MM.1S (cell line): ENCODE measurements at regions not wholly inside any gene's neighbourhood (a gene's known extent, or its start where the extent isn't known, plus 50 kb on each side); places are given as distances from the start of the nearest gene placed in this dataset.

Source experiments
- DNase-seq: peaks from one replicate; pipeline ENCODE4 v3.0.0-alpha.2; 2015
- H2AFZ ChIP-seq: fragments of 300-600 bp; sonication (generic); 2 replicates; pipeline ENCODE4 v1.6.0; 2016; ENCODE audit warnings: antibody characterized with exemption, low read length
- H3F3A ChIP-seq: fragments of 300-600 bp; sonication (generic); 2 replicates; pipeline ENCODE4 v1.6.1; 2016; ENCODE audit warnings: mild to moderate bottlenecking, antibody characterized with exemption, low read length, moderate library complexity, mixed read lengths; ENCODE audit not compliant: insufficient read depth
- H3K27ac ChIP-seq: fragments of 300-600 bp; sonication (generic); 2 replicates; pipeline ENCODE4 v1.5.1; 2016; ENCODE audit warnings: mild to moderate bottlenecking, low read length
- H3K27me3 ChIP-seq: fragments of 300-600 bp; sonication (generic); replicated peaks from 2 replicates; pipeline ENCODE4 v1.6.0; 2016; ENCODE audit warnings: low read length; ENCODE audit not compliant: insufficient read depth
- H3K36me3 ChIP-seq: fragments of 300-600 bp; sonication (generic); replicated peaks from 2 replicates; pipeline ENCODE4 v1.6.1; 2016; ENCODE audit warnings: mild to moderate bottlenecking, low read length, mixed read lengths; ENCODE audit not compliant: insufficient read depth
- H3K4me1 ChIP-seq: fragments of 300-600 bp; sonication (generic); 2 replicates; pipeline ENCODE4 v1.6.1; 2016; ENCODE audit warnings: low read length, mixed read lengths
- H3K4me2 ChIP-seq: fragments of 300-600 bp; sonication (generic); 2 replicates; pipeline ENCODE4 v1.6.0; 2016; ENCODE audit warnings: low read depth, low read length
- H3K4me3 ChIP-seq: fragments of 300-600 bp; sonication (generic); 2 replicates; pipeline ENCODE4 v1.5.1; 2016; ENCODE audit warnings: low read length, mixed read lengths
- H3K79me2 ChIP-seq: fragments of 300-600 bp; sonication (generic); 2 replicates; pipeline ENCODE4 v1.6.1; 2016; ENCODE audit warnings: mixed run types, low read length, mixed read lengths
- H3K9ac ChIP-seq: fragments of 300-600 bp; sonication (generic); 2 replicates; pipeline ENCODE4 v1.6.1; 2016; ENCODE audit warnings: low read length, mixed read lengths
- H3K9me2 ChIP-seq: fragments of 300-600 bp; sonication (generic); replicated peaks from 2 replicates; pipeline ENCODE4 v1.6.1; 2016; ENCODE audit warnings: mild to moderate bottlenecking, low read length, mixed read lengths; ENCODE audit not compliant: insufficient read depth
- H3K9me3 ChIP-seq: fragments of 300-600 bp; sonication (generic); replicated peaks from 2 replicates; pipeline ENCODE4 v1.6.1; 2016; ENCODE audit warnings: mild to moderate bottlenecking, low read length, mixed read lengths; ENCODE audit not compliant: insufficient read depth
- H4K20me1 ChIP-seq: fragments of 300-600 bp; sonication (generic); 2 replicates; pipeline ENCODE4 v1.6.1; 2016; ENCODE audit warnings: mild to moderate bottlenecking, low read length, moderate library complexity, mixed read lengths; ENCODE audit not compliant: insufficient read depth
- EZH2 ChIP-seq: fragments of 300-600 bp; sonication (generic); optimal IDR thresholded peaks from 2 replicates; pipeline ENCODE3; 2017; ENCODE audit warnings: low read depth, mild to moderate bottlenecking, antibody characterized with exemption, low read length, mixed read lengths
- EZH2phosphoT487 ChIP-seq: fragments of 300-600 bp; sonication (generic); IDR thresholded peaks from 2 replicates; pipeline ENCODE4 v1.6.1; 2018; ENCODE audit warnings: antibody characterized with exemption, low read length
- TF ChIP-seq, protein P1 (sequence below): fragments of 300-600 bp; sonication (generic); IDR thresholded peaks from 2 replicates; pipeline ENCODE4 v1.5.1; 2016; ENCODE audit warnings: antibody characterized with exemption, low read length, mixed read lengths

DNA sequence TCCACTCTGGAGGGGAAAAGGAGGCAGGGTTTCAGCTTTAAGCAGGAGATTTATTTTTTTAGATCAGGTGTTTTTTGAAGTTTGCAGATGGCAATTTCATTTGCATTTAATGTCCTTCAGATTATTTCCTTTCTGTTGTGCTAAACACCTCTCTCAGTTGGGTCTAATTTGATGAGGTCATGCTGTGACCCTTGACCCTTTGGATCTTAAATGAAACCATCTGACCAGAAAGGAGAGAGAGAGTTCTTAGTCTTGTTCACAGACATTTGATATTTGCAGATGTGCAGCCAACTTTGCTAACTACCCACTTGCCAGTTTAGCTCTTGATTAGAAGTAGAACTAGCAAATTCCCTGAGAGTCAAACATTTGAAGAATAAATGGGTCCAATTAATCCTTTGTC lies 101.5 kb upstream of the RAB11FIP2 start:
- no peaks in the 10 kb centered on the region for H3K79me2 ChIP-seq
- no peaks in the 10 kb centered on the region for H3K27me3 ChIP-seq
- no peak for DNase-seq
- H3K4me3 ChIP-seq, result no peak overlapping the region
- TF ChIP-seq, protein P1, sequence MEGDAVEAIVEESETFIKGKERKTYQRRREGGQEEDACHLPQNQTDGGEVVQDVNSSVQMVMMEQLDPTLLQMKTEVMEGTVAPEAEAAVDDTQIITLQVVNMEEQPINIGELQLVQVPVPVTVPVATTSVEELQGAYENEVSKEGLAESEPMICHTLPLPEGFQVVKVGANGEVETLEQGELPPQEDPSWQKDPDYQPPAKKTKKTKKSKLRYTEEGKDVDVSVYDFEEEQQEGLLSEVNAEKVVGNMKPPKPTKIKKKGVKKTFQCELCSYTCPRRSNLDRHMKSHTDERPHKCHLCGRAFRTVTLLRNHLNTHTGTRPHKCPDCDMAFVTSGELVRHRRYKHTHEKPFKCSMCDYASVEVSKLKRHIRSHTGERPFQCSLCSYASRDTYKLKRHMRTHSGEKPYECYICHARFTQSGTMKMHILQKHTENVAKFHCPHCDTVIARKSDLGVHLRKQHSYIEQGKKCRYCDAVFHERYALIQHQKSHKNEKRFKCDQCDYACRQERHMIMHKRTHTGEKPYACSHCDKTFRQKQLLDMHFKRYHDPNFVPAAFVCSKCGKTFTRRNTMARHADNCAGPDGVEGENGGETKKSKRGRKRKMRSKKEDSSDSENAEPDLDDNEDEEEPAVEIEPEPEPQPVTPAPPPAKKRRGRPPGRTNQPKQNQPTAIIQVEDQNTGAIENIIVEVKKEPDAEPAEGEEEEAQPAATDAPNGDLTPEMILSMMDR, result no peak
- TF ChIP-seq EZH2, result no peak
- no peaks in the 10 kb centered on the region for H3K4me1 ChIP-seq
- no peak overlapping the region for H3K4me2 ChIP-seq
- no peaks in the 10 kb centered on the region for H3K36me3 ChIP-seq
- no peaks in the 10 kb centered on the region for H4K20me1 ChIP-seq
- H3K9me2 ChIP-seq, result no peaks in the 10 kb centered on the region
- H3F3A ChIP-seq, result no peaks in the 10 kb centered on the region
- H2AFZ ChIP-seq, result no peak overlapping the region
- H3K9ac ChIP-seq, result no peak overlapping the region
- H3K9me3 ChIP-seq, result no peaks in the 10 kb centered on the region
- H3K27ac ChIP-seq, result no peak overlapping the region

DNA sequence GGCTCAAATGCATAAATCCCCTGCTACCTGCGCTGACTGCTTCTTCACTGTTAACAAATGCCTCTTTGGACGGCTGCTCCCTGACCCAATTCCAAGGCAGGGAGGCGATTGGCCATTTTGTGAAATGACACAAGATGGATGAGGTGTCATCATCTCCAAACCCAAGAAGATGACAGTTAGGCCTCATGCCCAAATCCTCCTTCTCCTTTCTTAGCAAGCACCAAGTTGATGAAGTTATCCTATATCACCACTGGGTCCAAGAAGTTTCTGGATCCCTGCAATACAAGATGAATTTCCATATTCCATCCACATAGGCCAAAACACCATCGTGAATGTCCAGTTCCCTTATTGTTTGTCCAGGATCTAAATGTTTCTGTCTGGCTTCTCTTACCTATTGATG lies 98.5 kb upstream of the RAB11FIP2 start:
- no peak overlapping the region for H3K27ac ChIP-seq

DNA sequence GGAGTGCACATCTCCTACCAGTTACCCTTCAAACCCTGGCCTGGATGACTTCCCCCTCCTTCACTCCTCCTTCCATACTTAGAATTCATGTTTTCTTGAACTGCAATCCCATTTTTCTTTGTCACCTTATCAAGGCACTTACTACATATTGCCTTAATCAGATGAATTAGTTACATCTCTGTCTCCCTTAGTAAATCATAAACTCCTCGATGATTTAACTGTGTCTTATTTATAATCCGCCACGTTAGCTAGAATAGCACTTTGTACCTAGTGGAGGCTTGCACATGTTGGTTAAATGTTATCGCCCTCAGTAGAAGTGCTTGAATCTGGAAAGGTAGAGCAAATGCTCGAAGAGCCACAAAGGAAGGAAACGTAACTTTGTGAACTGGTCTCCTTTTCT lies 94.7 kb upstream of the RAB11FIP2 start:
- no peak overlapping the region for H2AFZ ChIP-seq
- no peak for DNase-seq

More for the DNA sequence above, 98.5 kb upstream of the RAB11FIP2 start:
- H3K4me1 ChIP-seq, result no peaks in the 10 kb centered on the region
- no peak overlapping the region for H3K4me2 ChIP-seq
- H3K9me2 ChIP-seq, result no peaks in the 10 kb centered on the region
- no peaks in the 10 kb centered on the region for H3K36me3 ChIP-seq
- H3K79me2 ChIP-seq, result no peaks in the 10 kb centered on the region
- no peak for DNase-seq
- no peaks in the 10 kb centered on the region for H4K20me1 ChIP-seq
- no peaks in the 10 kb centered on the region for H3K9me3 ChIP-seq
- H3K9ac ChIP-seq, result no peak overlapping the region
- no peak overlapping the region for H2AFZ ChIP-seq
- H3K4me3 ChIP-seq, result no peak overlapping the region
- no peak for TF ChIP-seq EZH2phosphoT487
- TF ChIP-seq EZH2, result no peak
- TF ChIP-seq, protein P1, result no peak
- no peaks in the 10 kb centered on the region for H3F3A ChIP-seq
- H3K27me3 ChIP-seq, result no peaks in the 10 kb centered on the region

More for the DNA sequence above, 94.7 kb upstream of the RAB11FIP2 start:
- no peaks in the 10 kb centered on the region for H3K79me2 ChIP-seq
- H3K4me1 ChIP-seq, result no peaks in the 10 kb centered on the region
- H3K4me2 ChIP-seq, result no peak overlapping the region
- H3K9ac ChIP-seq, result no peak overlapping the region
- H3F3A ChIP-seq, result no peaks in the 10 kb centered on the region
- H3K27ac ChIP-seq, result no peak overlapping the region
- H3K4me3 ChIP-seq, result no peak overlapping the region
- no peaks in the 10 kb centered on the region for H4K20me1 ChIP-seq
- H3K9me3 ChIP-seq, result no peaks in the 10 kb centered on the region
- TF ChIP-seq, protein P1, result no peak
- TF ChIP-seq EZH2 (no peak), EZH2phosphoT487 (no peak)
- H3K9me2 ChIP-seq, result no peaks in the 10 kb centered on the region
- no peaks in the 10 kb centered on the region for H3K27me3 ChIP-seq
- no peaks in the 10 kb centered on the region for H3K36me3 ChIP-seq
